ENCODE measurements at regions not wholly inside any gene's neighbourhood (a gene's known extent, or its start where the extent isn't known, plus 50 kb on each side); places are given as distances from the start of the nearest gene placed in this dataset.
"Not testable (repeated sequence)": the region's sequence is repeated elsewhere in the genome, so short reads cannot be mapped to it uniquely, and the experiment has no call there.

DNA sequence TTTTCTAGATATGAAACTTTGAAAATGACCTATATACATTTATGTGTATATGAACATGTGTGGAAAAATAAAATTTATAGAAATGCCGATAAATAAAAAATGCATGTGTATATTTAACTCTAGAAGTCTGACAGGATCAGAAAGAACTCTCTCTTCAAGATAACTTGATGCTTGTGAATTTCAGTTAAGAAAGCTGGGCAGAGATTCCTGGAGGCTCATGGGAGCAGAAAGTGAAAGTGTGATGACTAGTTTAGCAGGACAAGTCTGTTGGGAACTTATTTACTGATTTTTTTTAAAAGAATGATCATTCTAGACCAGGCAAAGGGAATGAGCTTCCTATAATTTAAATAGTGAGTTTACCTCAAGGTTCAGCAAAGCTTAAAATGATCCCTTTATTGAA is 81.5 kb upstream of the KCNAB1 start:
- TF ChIP-seq, protein P1, sequence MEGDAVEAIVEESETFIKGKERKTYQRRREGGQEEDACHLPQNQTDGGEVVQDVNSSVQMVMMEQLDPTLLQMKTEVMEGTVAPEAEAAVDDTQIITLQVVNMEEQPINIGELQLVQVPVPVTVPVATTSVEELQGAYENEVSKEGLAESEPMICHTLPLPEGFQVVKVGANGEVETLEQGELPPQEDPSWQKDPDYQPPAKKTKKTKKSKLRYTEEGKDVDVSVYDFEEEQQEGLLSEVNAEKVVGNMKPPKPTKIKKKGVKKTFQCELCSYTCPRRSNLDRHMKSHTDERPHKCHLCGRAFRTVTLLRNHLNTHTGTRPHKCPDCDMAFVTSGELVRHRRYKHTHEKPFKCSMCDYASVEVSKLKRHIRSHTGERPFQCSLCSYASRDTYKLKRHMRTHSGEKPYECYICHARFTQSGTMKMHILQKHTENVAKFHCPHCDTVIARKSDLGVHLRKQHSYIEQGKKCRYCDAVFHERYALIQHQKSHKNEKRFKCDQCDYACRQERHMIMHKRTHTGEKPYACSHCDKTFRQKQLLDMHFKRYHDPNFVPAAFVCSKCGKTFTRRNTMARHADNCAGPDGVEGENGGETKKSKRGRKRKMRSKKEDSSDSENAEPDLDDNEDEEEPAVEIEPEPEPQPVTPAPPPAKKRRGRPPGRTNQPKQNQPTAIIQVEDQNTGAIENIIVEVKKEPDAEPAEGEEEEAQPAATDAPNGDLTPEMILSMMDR (IDR thresholded peaks at IDR 0.05; ENCODE audit: unreplicated experiment): no peak
- Mint-ChIP-seq H3K9me3 (ENCODE audit: unreplicated experiment) (no peaks in the 10 kb centered on the region), H3K4me3 (ENCODE audit: unreplicated experiment) (no peak overlapping the region), H3K27ac (ENCODE audit: unreplicated experiment) (no peak overlapping the region), H3K36me3 (ENCODE audit: low read depth, unreplicated experiment) (no peaks in the 10 kb centered on the region), H3K4me1 (ENCODE audit: unreplicated experiment) (peaks cover 8% of the 10 kb centered on the region), H3K27me3 (ENCODE audit: unreplicated experiment) (peaks cover 12% of the 10 kb centered on the region)
- DNase-seq (ENCODE audit: low spot score): no peak

DNA sequence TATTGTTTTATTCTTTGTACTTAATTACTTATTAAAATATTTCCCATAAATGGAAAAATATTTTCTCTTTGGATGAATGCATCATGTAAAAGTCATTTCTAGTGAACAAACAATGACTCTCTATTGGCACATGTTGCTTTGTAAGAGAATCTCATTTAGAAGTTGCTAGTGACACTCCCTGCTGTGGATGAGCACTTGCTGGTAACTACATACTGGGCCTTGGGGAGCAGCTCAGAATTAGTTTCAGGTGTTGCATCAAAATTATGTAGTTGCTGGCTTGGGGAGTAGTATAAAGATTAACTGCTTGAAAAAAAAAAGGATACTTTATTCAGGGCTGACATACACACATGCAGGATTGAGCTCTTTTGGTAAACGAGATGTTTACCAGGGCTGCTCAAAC is 80.3 kb upstream of the KCNAB1 start:
- TF ChIP-seq, protein P1 (IDR thresholded peaks at IDR 0.05; ENCODE audit: unreplicated experiment): no peak
- Mint-ChIP-seq H3K4me1 (ENCODE audit: unreplicated experiment) (peaks cover 11% of the 10 kb centered on the region), H3K27me3 (ENCODE audit: unreplicated experiment) (peaks cover 12% of the 10 kb centered on the region), H3K36me3 (ENCODE audit: low read depth, unreplicated experiment) (no peaks in the 10 kb centered on the region), H3K27ac (ENCODE audit: unreplicated experiment) (no peak overlapping the region), H3K4me3 (ENCODE audit: unreplicated experiment) (no peak overlapping the region), H3K9me3 (ENCODE audit: unreplicated experiment) (no peaks in the 10 kb centered on the region)
- DNase-seq (ENCODE audit: low spot score): no peak

DNA sequence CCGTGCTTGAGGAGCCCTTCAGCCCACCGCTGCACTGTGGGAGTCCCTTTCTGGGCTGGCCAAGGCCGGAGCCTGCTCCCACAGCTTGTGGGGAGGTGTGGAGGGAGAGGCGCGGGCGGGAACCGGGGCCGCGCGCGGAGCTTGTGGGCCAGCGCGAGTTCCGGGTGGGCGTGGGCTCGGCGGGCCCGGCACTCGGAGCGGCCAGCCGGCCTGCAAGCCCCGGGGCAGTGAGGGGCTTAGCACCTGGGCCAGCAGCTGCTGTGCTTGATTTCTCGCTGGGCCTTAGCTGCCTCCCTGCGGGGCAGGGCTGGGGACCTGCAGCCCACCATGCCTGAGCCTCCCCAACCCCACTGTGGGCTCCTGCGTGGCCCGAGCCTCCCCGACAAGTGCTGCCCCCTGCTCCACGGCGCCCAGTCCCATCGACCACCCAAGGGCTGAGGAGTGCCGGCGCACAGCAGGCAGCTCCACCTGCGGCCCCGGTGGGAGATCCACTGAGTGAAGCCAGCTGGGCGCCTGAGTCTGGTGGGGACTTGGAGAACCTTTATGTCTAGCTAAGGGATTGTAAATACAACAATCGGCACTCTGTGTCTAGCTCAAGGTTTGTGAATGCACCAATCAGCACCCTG is 79.0 kb upstream of the KCNAB1 start:
- peaks cover 11% of the 10 kb centered on the region for H3K4me1 Mint-ChIP-seq (ENCODE audit: unreplicated experiment)
- peaks cover 10% of the 10 kb centered on the region for H3K27me3 Mint-ChIP-seq (ENCODE audit: unreplicated experiment)
- not testable (repeated sequence) for DNase-seq (ENCODE audit: low spot score); H3K9me3 Mint-ChIP-seq (ENCODE audit: unreplicated experiment); H3K36me3 Mint-ChIP-seq (ENCODE audit: low read depth, unreplicated experiment); H3K27ac Mint-ChIP-seq (ENCODE audit: unreplicated experiment); H3K4me3 Mint-ChIP-seq (ENCODE audit: unreplicated experiment)

DNA sequence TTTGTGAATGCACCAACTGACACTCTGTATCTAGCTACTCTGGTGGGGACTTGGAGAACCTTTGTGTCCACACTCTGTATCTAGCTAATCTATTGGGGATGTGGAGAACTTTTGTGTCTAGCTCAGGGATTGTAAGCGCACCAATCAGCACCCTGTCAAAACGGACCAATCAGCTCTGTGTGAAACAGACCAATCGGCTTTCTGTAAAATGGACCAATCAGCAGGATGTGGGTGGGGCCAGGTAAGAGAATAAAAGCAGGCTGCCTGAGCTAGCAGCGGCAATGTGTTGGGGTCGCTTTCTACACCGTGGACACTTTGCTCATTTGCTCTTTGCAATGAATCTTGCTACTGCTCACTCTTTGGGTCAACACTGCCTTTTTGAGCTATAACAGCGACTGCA is 78.5 kb upstream of the KCNAB1 start:
- peaks cover 11% of the 10 kb centered on the region for H3K4me1 Mint-ChIP-seq (ENCODE audit: unreplicated experiment)
- not testable (repeated sequence) for H3K36me3 Mint-ChIP-seq (ENCODE audit: low read depth, unreplicated experiment); H3K27ac Mint-ChIP-seq (ENCODE audit: unreplicated experiment); DNase-seq (ENCODE audit: low spot score); H3K4me3 Mint-ChIP-seq (ENCODE audit: unreplicated experiment); H3K9me3 Mint-ChIP-seq (ENCODE audit: unreplicated experiment)
- H3K27me3 Mint-ChIP-seq (ENCODE audit: unreplicated experiment): peaks cover 10% of the 10 kb centered on the region

DNA sequence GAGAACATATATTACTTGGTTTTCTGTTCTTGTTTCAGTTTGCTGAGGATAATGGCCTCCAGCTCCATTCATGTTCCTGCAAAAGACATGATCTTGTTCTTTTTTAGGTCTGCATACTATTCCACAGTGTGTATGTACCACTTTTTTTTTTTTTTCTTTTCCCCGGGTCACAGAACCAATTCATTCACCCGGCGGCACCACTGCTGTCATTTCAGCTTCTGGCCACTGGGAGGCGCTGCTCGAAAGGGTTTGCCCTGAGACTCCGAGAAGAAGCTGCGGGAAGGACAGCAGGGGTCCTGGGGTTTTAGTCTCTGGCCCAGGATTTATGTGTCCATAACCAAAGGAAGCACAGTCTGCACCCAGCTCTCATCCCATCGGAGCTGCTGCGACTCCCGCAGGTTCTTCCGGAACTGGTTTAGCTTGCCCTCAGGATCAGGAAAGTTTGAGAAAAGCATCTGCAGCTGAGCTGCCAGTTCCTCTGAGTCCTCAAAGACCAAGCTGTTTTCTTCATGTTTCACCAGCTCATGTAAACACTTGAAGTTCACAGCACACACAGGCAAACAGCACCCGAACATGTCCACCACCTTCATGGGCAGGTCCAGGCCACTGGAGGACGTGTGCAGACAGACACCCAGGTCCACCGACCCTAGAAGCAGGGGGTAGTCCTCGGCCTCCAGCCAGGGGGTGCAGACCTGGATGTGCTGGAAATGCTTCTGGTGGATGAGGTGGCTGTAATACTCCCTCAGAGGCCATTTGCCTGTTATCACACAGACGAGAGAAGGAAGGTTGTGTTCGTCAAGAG is 76.3 kb upstream of the KCNAB1 start:
- Mint-ChIP-seq H3K27me3 (ENCODE audit: unreplicated experiment) (peaks cover 10% of the 10 kb centered on the region), H3K4me1 (ENCODE audit: unreplicated experiment) (peaks cover 11% of the 10 kb centered on the region)
- not testable (repeated sequence) for H3K9me3 Mint-ChIP-seq (ENCODE audit: unreplicated experiment); H3K36me3 Mint-ChIP-seq (ENCODE audit: low read depth, unreplicated experiment); H3K4me3 Mint-ChIP-seq (ENCODE audit: unreplicated experiment); H3K27ac Mint-ChIP-seq (ENCODE audit: unreplicated experiment)
- DNase-seq (ENCODE audit: low spot score): peak; percentile 77
- TF ChIP-seq, protein P1 (IDR thresholded peaks at IDR 0.05; ENCODE audit: unreplicated experiment): peak; percentile 86

DNA sequence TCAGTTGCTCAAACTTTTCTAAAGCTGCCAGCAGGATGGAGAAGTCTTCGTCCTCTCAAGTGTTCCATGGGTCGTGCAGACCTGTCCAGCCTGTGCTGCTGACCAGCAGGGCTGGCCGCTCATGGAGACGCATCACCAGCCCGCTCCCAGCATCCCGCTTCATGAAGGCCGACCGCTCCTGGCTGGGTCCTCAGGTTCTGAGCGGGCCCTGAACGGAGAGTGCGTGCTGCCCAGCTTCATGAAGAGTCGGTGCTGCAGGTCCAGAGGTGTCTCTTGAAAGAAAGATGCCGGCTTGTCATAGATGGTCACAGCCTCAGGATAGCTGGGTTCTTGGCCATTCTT is 75.8 kb upstream of the KCNAB1 start:
- Mint-ChIP-seq H3K27me3 (ENCODE audit: unreplicated experiment) (peaks cover 10% of the 10 kb centered on the region), H3K9me3 (ENCODE audit: unreplicated experiment) (no peaks in the 10 kb centered on the region), H3K36me3 (ENCODE audit: low read depth, unreplicated experiment) (no peaks in the 10 kb centered on the region), H3K4me1 (ENCODE audit: unreplicated experiment) (peaks cover 11% of the 10 kb centered on the region), H3K27ac (ENCODE audit: unreplicated experiment) (no peak overlapping the region), H3K4me3 (ENCODE audit: unreplicated experiment) (no peak overlapping the region)
- TF ChIP-seq, protein P1 (IDR thresholded peaks at IDR 0.05; ENCODE audit: unreplicated experiment): no peak
- no peak for DNase-seq (ENCODE audit: low spot score)

DNA sequence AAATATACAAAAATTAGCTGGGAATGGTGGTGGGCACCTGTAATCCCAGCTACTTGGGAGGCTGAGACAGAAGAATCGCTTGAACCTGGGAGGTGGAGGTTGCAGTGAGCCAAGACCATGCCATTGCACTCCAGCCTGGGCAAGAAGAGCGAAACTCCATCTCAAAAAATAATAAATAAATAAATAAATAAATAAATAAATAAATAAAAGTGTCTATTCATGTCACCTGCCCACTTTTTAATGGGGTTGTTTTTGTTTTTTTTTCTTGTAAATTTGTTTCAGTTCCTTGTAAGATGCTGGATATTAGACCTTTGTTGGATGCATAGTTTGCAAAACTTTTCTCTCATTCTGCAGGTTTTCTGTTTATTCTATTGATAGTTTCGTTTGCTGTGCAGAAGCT is 71.9 kb upstream of the KCNAB1 start:
- not testable (repeated sequence) for H3K9me3 Mint-ChIP-seq (ENCODE audit: unreplicated experiment); H3K36me3 Mint-ChIP-seq (ENCODE audit: low read depth, unreplicated experiment); H3K27me3 Mint-ChIP-seq (ENCODE audit: unreplicated experiment); H3K27ac Mint-ChIP-seq (ENCODE audit: unreplicated experiment); DNase-seq (ENCODE audit: low spot score); H3K4me1 Mint-ChIP-seq (ENCODE audit: unreplicated experiment); H3K4me3 Mint-ChIP-seq (ENCODE audit: unreplicated experiment)

Measured in endothelial cell (in vitro differentiated cells).